ENCODE measurements at regions not wholly inside any gene's neighbourhood (a gene's known extent, or its start where the extent isn't known, plus 50 kb on each side); places are given as distances from the start of the nearest gene placed in this dataset.

GRCh38 chr19:31402529-31403316 is 53.5 kb upstream of the TSHZ3 start:
- no peak for DNase-seq (ENCODE audit: low read depth, low spot score)

GRCh38 chr19:31406106-31406505 is 56.9 kb upstream of the TSHZ3 start:
- DNase-seq (ENCODE audit: low read depth, low spot score): no peak

- DNase-seq (ENCODE audit: low read depth, low spot score): peak; percentile 13
Observed at GRCh38 chr19:31408460-31409124, 59.4 kb upstream of the TSHZ3 start.

GRCh38 chr19:31413353-31413752 is 64.1 kb upstream of the TSHZ3 start:
- DNase-seq (ENCODE audit: low read depth, low spot score): no peak

DNA sequence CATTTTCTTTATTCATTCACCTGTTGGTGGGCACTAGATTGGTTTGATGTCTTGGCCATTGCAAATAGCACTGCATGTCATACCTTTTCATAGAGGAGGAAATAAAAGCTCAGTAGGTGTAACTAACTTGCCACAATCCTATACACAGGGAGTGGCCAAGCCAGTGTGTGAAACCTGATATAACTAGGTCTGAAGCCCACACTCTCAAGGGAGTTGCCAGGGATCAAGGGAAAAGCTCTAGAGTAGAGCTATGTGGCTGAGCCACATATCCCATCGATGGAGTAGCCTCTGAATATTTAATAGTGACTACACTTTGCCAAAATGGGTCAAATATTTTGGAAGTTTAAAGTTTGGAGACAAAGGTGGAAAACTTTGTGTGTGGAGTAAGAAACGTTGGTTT is 66.1 kb upstream of the TSHZ3 start:
- no peak for DNase-seq (ENCODE audit: low read depth, low spot score)

DNA sequence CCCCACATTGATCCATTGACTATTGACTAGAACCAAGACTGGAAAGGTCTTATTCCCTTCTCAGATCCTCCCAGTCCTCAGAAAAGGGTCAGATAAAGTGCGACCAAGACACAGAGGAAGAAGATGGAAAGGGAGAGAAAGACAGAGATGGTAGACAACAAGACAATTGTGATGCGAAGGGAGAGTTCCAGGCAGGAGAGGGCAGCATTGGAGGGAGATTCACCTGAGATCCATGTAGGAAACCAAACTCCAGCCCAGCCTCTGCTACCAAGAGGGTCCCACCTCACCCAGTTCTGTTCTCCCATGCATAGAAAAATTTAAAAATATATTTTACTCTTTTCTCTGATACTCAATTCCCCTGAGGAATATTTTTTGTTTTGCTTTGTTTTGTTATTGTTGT is 67.3 kb upstream of the TSHZ3 start:
- no peak for DNase-seq (ENCODE audit: low read depth, low spot score)

GRCh38 chr19:31418055-31418454 is 68.8 kb upstream of the TSHZ3 start:
- DNase-seq (ENCODE audit: low read depth, low spot score): peak; percentile 24

DNA sequence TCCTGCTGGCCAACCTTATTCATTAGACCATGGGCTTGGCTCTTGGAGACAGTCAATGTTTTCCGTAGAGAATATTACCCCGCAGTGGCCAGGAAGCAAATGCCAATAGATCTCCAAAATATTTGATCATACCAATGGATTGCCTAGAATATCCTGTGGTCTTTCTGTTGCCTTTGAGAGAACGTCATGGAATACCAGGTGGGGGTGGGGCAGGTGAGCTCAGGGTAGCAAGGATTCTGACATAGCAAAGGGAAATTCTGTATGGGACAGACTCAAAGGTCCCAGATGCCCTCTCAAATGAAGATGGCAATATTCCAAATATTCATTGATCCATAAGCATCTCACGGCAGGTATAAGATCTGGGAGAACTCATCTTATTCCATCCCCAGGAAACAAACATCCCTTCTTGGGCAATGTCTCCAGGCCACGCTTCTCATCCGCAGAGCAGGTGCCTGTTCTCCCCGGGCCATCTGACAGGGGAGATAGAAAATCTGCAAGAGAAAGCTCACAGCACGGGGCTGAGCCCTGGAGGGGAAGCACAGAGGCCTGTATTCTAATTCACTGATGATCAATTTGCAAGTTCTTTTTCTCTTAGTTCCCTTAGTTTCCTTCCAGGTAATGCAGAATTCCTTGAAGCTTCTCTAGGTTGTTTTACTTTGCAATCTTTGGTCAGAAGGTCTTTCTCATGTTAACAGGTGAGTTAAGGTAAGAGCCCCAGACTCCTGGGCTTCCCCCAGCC is 69.6 kb upstream of the TSHZ3 start:
- peak; percentile 84 for DNase-seq (ENCODE audit: low read depth, low spot score)

DNA sequence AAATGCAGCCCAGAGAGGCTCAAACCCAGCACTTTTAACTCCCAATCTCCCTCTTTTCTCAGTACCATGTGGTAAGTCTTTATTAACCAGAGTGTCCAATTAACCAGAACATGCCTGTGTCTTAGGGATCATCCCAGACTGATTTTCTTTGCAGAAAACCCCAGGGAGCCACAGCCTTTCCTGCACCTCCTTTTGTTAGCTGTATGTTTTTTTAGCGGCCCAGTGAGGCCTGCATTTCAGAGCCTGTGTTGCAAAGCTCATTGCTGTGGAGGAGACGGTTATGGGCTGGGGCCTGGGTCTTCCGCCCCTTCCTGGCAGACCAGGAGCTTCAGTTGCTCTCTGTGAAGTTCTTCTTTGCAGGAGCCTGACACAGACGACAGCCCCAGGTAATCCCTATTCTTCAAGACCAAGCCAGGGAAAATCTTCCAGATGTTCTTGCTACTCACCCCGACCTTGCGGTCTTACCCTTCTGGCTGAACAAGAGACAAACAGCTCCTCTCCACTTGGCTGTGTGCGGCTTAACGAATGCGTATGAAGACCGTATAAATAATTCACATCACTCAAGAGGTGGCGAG is 70.7 kb upstream of the TSHZ3 start:
- peak; percentile 24 for DNase-seq (ENCODE audit: low read depth, low spot score)

- DNase-seq (ENCODE audit: low read depth, low spot score): no peak
Observed at GRCh38 chr19:31421082-31421481, 71.8 kb upstream of the TSHZ3 start.

DNA sequence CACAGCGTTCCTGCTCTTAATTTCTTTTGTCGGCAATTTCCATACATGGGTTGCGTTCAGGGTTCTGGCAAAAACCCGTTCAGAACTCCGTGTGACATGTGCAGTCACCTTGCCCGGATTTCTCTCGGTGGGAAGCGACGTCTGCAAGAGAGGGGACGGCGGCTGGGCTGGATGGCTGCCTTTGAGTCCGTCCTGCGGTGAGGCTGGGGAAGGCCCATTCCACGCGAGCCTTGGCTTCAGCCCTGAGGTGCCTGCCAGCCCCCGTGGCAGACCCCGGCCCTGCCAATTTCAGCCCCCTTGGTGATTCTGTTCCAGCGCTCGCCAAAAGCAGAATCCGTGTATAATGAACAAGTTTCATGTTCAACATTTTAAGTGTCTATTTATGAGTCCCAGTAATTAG is 72.6 kb upstream of the TSHZ3 start:
- DNase-seq (ENCODE audit: low read depth, low spot score): no peak

GRCh38 chr19:31423896-31424295 is 74.7 kb upstream of the TSHZ3 start:
- no peak for DNase-seq (ENCODE audit: low read depth, low spot score)

DNA sequence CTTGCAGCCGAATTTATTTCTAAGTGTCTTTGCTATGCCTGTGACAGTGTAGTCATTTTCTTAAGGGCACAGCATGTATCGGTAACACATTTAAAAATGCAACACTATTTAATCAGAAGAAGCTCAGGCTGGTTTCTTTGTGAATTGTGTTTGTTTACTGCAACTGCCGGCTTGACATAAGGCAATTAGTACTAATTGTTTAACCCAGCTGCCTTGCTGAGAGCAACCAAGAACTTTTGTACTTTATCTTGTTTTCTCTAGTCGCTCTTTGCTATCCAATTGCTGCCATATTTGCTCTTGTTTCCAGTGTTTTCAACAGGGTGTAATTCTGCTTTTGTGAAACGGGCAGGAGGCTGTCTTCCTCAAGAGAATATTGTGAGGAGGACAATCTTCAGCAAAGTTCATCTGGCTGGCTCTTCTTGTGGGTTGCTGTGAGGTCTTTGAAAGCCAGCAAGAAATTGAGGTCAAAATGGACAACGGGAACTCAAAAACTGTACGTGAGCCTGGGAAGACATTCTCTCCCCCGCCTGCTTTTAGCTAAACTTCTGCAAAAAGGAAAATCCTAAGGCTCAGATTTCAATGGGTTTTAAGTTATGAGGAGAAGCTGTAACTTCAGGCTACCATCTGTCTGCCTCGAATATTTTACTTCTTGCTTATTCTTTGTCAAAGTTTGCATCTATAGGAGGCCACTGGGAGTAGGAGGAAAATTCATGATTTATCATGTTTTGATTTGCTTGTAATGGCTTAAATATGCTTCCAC is 75.8 kb upstream of the TSHZ3 start:
- no peak for DNase-seq (ENCODE audit: low read depth, low spot score)

GRCh38 chr19:31427857-31428256 is 78.6 kb upstream of the TSHZ3 start:
- no peak for DNase-seq (ENCODE audit: low read depth, low spot score)

GRCh38 chr19:31430381-31430780 is 81.1 kb upstream of the TSHZ3 start:
- no peak for DNase-seq (ENCODE audit: low read depth, low spot score)

- no peak for DNase-seq (ENCODE audit: low read depth, low spot score)
Observed at GRCh38 chr19:31432201-31432810, 83.1 kb upstream of the TSHZ3 start.

- no peak for DNase-seq (ENCODE audit: low read depth, low spot score)
Observed at GRCh38 chr19:31436121-31436776, 87.0 kb upstream of the TSHZ3 start.

DNA sequence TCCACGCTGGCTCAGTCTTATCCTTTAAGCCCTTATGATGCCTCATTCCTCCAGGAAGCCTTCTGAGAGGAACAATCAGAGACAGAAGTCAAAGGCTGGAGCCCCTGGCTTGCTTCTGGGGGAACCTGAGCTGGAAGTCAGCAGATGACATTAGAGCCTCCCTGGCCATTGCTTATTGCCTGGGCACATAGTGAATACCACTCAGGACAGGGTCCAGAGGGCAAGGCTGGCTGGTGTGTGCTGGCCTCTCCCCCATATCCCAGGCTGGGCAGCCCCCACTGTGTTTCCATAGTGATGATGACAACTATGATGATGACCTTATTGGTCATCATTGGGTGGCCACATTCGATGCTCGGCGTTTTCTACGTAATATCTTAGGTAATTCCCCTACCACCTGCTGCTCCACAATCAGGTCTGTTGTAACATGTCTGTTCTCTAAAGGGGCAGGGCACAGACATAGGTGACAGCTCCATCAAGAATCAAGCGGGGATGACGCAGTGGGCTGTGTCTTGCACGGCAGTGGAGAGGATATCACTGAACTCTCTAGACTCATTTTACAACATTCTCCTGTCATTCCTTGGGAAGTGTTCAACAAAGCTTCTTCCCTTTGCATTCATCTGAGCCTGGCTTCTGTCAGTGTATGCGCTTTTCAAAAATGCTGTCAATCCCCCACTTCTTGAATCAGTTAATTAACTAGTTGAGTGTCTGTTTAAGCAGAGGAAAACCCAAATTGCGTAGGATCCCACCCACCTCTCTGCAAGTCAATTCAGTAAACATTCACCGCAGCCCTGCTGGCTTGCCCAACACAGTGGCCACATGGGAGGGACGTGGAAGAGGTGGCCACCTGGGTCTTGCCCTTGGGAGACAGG is 89.4 kb upstream of the TSHZ3 start:
- no peak for DNase-seq (ENCODE audit: low read depth, low spot score)

DNA sequence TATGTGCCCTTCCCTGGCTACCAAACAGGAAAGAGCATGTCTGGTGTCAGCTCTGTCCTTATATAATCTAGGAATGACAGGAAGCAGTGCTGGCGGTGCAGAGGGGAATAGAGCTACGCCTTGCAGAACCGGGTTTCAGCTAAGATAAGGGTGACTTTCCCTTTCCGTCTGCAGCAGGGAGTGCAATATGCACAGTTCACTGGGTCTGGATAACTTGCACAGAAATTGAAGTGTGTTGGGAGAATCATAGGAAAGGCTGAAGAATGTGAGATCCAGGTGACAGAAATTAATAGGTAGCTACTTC is 90.0 kb upstream of the TSHZ3 start:
- no peak for DNase-seq (ENCODE audit: low read depth, low spot score)

DNA sequence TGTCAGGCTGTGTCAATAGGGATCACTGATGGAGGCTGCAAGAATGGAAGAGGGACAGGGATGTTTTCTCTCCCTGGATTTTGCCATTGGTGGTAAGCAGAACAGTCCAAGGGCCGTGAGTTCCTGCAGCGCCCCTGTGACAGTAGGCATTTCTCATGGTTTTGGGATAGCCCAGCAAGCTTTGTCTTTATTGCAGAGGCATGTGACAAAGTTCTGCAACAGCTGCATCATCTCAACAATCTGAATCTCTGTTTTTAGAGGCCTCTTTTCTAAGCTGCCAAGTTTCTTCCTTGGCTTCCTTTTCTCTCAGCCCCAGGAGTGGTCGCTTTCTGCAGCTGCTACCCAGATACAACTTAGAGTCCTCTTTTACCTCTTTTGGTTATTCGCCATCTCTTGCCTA is 95.7 kb upstream of the TSHZ3 start:
- no peak for DNase-seq (ENCODE audit: low read depth, low spot score)
